ENCODE measurements at regions not wholly inside any gene's neighbourhood (a gene's known extent, or its start where the extent isn't known, plus 50 kb on each side); places are given as distances from the start of the nearest gene placed in this dataset.

DNA sequence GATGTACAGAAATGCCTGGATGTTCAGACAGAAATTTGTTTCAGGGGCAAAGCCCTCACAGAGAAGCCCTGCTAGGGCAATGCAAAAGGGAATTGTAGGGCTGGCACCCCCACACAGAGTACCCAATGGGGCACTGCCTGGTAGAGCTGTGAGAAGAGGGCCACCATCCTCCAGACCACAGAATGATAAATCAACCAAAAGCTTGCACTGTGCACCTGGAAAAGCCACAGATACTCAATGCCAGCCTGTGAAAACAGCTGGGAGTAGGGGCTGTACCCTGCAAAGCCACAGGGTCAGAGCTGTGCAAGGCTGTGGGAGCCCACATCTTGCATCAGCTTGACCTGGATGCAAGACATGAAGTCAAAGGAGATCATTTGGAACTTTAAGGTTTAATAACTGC is 477.9 kb upstream of the NECTIN3 start (continued):
- TF ChIP-seq NFYB (IDR thresholded peaks at IDR 0.05; ENCODE audit: insufficient read depth, low read depth, low read length) (no peak), SMAD1 (IDR thresholded peaks at IDR 0.05; ENCODE audit: low read depth, partially characterized antibody) (no peak), STAT3 (IDR thresholded peaks at IDR 0.05; ENCODE audit: low read depth, low read length) (no peak), MEF2A (IDR thresholded peaks at IDR 0.05; ENCODE audit: insufficient read depth, low read depth, low read length) (no peak), EED (IDR thresholded peaks at IDR 0.05; ENCODE audit: low read depth) (no peak), HDAC2 (IDR thresholded peaks at IDR 0.05) (no peak), ASH2L (IDR thresholded peaks at IDR 0.05; ENCODE audit: borderline replicate concordance, low read depth) (no peak)
- TF ChIP-seq, protein P1, sequence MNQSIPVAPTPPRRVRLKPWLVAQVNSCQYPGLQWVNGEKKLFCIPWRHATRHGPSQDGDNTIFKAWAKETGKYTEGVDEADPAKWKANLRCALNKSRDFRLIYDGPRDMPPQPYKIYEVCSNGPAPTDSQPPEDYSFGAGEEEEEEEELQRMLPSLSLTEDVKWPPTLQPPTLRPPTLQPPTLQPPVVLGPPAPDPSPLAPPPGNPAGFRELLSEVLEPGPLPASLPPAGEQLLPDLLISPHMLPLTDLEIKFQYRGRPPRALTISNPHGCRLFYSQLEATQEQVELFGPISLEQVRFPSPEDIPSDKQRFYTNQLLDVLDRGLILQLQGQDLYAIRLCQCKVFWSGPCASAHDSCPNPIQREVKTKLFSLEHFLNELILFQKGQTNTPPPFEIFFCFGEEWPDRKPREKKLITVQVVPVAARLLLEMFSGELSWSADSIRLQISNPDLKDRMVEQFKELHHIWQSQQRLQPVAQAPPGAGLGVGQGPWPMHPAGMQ (IDR thresholded peaks at IDR 0.05; ENCODE audit: borderline replicate concordance), result no peak
- TF ChIP-seq, protein P2, sequence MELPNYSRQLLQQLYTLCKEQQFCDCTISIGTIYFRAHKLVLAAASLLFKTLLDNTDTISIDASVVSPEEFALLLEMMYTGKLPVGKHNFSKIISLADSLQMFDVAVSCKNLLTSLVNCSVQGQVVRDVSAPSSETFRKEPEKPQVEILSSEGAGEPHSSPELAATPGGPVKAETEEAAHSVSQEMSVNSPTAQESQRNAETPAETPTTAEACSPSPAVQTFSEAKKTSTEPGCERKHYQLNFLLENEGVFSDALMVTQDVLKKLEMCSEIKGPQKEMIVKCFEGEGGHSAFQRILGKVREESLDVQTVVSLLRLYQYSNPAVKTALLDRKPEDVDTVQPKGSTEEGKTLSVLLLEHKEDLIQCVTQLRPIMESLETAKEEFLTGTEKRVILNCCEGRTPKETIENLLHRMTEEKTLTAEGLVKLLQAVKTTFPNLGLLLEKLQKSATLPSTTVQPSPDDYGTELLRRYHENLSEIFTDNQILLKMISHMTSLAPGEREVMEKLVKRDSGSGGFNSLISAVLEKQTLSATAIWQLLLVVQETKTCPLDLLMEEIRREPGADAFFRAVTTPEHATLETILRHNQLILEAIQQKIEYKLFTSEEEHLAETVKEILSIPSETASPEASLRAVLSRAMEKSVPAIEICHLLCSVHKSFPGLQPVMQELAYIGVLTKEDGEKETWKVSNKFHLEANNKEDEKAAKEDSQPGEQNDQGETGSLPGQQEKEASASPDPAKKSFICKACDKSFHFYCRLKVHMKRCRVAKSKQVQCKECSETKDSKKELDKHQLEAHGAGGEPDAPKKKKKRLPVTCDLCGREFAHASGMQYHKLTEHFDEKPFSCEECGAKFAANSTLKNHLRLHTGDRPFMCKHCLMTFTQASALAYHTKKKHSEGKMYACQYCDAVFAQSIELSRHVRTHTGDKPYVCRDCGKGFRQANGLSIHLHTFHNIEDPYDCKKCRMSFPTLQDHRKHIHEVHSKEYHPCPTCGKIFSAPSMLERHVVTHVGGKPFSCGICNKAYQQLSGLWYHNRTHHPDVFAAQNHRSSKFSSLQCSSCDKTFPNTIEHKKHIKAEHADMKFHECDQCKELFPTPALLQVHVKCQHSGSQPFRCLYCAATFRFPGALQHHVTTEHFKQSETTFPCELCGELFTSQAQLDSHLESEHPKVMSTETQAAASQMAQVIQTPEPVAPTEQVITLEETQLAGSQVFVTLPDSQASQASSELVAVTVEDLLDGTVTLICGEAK (IDR thresholded peaks at IDR 0.05; ENCODE audit: borderline replicate concordance), result no peak

Data from GM12878 (cell line).